GM12872 (cell line): ENCODE measurements at regions not wholly inside any gene's neighbourhood (a gene's known extent, or its start where the extent isn't known, plus 50 kb on each side); places are given as distances from the start of the nearest gene placed in this dataset.

Experiments used
- TF ChIP-seq, protein P1 (sequence below): IDR thresholded peaks from 3 replicates; pipeline ENCODE4 v1.5.1; 2011; ENCODE audit warnings: low read depth, mild to moderate bottlenecking, low read length, moderate library complexity; ENCODE audit not compliant: insufficient read depth

DNA sequence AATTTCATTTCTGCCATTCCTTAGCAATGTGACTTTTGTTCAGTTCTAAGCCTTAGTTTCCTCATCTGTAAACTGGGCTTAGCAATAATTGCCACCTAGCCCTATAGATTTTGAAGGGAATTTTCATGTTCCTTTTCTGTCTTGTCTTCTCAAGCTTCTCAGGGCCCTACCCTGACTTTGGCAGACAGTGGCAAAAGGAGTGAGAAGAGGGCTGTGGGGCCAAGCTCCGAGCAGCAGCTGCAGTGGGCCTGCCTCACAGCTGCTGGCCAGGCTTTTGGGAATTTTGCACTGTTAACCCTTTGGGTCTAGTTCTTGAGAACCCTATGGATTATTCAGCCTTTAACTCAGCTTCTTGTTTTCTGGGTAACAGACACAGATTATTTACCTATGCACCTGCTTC is 67.6 kb upstream of the IGSF1 start:
- TF ChIP-seq, protein P1, sequence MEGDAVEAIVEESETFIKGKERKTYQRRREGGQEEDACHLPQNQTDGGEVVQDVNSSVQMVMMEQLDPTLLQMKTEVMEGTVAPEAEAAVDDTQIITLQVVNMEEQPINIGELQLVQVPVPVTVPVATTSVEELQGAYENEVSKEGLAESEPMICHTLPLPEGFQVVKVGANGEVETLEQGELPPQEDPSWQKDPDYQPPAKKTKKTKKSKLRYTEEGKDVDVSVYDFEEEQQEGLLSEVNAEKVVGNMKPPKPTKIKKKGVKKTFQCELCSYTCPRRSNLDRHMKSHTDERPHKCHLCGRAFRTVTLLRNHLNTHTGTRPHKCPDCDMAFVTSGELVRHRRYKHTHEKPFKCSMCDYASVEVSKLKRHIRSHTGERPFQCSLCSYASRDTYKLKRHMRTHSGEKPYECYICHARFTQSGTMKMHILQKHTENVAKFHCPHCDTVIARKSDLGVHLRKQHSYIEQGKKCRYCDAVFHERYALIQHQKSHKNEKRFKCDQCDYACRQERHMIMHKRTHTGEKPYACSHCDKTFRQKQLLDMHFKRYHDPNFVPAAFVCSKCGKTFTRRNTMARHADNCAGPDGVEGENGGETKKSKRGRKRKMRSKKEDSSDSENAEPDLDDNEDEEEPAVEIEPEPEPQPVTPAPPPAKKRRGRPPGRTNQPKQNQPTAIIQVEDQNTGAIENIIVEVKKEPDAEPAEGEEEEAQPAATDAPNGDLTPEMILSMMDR: no peak

DNA sequence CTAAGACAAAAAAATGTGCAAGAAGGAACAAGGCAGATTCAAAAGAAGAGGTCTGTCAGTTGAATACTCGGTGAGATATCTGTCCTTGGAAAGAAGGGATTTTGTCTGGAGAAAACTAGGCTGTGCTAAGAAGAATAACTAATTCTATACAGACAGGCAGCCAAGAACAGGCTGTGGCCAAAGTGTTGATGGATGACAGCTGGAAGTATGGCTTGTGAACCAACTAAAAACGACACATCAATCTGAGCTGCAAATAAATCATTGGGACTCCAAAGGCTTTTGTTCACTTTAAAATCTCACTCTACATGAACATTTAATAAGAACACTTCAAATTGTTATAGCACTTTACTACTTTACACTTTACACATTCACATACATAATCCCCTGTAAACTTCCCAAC is 70.5 kb upstream of the IGSF1 start:
- TF ChIP-seq, protein P1: no peak

DNA sequence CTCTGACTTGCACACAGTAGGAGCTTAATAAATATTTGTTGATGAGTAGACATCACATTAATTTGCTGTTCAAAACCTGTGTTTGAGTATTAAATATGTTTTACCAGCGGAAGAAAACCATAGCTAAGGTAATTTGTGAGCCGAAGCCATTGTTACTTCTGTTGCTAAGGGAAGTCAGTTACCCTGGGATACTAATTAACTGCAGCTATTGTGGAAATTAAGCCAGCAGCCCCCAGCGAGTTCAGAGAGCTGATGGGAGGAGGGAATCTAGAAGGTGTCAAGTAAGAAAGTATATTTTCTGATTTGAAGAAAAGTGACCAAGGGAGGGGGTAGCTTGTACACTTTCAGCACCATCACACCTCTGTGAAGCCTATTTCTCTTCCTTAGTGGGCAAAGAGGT is 76.7 kb upstream of the IGSF1 start:
- TF ChIP-seq, protein P1: no peak

GRCh38 chrX:131366407-131366806 is 77.3 kb upstream of the IGSF1 start:
- TF ChIP-seq, protein P1: peak; percentile 30; the same call in 2 of the 3 replicates

GRCh38 chrX:131388293-131388692 is 99.2 kb upstream of the IGSF1 start:
- TF ChIP-seq, protein P1: no peak

GRCh38 chrX:131392666-131393065 is 103.6 kb upstream of the IGSF1 start:
- TF ChIP-seq, protein P1: no peak

GRCh38 chrX:131393426-131393825 is 104.3 kb upstream of the IGSF1 start:
- TF ChIP-seq, protein P1: no peak

DNA sequence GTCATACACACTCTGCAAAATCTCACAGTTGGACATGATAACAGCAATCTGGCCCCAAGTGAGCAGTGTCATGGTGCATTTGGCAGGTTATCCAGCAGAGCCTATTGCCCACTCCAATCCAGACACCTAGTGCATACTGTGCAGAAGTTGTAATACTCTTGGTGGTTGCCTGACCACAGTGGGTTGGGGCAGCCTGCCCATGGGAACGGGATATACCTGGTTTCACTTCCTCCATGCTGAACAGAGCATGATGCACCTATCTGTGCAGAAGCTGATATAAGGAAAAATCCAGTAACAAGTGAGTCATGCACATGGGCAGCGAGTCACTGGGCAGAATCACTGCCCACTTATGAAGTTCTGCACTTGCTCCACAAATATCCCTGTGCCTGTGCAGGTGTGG is 105.3 kb upstream of the IGSF1 start:
- TF ChIP-seq, protein P1: no peak
